ENCODE measurements at regions not wholly inside any gene's neighbourhood (a gene's known extent, or its start where the extent isn't known, plus 50 kb on each side); places are given as distances from the start of the nearest gene placed in this dataset.
A peak's percentile ranks its signal among the peaks of the same experiment; 100 is the strongest.

- peak; percentile 80 for TF ChIP-seq ZBTB33 (CRISPR knock-in tag; IDR thresholded peaks at IDR 0.05)
- no peak for TF ChIP-seq SP2 (CRISPR knock-in tag; IDR thresholded peaks at IDR 0.05)
- no peak for TF ChIP-seq STAT6 (CRISPR knock-in tag; IDR thresholded peaks at IDR 0.05; ENCODE audit: borderline replicate concordance)
- no peak for TF ChIP-seq ZNF577 (CRISPR knock-in tag; IDR thresholded peaks at IDR 0.05; ENCODE audit: borderline replicate concordance, low read depth)
- no peak for TF ChIP-seq ZBTB43 (CRISPR knock-in tag; conservative IDR thresholded peaks at IDR 0.05)
- TF ChIP-seq NR0B2 (CRISPR knock-in tag; IDR thresholded peaks at IDR 0.05), result no peak
- no peak for TF ChIP-seq GABPA (IDR thresholded peaks at IDR 0.05; ENCODE audit: low read depth, low read length)
- TF ChIP-seq GABPA (CRISPR knock-in tag; IDR thresholded peaks at IDR 0.05; ENCODE audit: low read depth), result no peak
- TF ChIP-seq GATA4 (IDR thresholded peaks at IDR 0.05; ENCODE audit: borderline replicate concordance, low read depth), result no peak
- 0 out of 2 replicates have a peak, but pooled peaks have one; percentile 69 for TF ChIP-seq ZGPAT (CRISPR knock-in tag; IDR thresholded peaks at IDR 0.05)
- peak; percentile 73 for TF ChIP-seq FOSL2 (CRISPR knock-in tag; IDR thresholded peaks at IDR 0.05)
- TF ChIP-seq ZNF550 (CRISPR knock-in tag; IDR thresholded peaks at IDR 0.05; ENCODE audit: borderline replicate concordance), result no peak
- TF ChIP-seq U2AF2 (IDR thresholded peaks at IDR 0.05; ENCODE audit: low read depth, low read length), result no peak
- peak; percentile 75 for TF ChIP-seq ZFX (CRISPR knock-in tag; IDR thresholded peaks at IDR 0.05; ENCODE audit: low read depth)
- TF ChIP-seq SNAI1 (CRISPR knock-in tag; IDR thresholded peaks at IDR 0.05; ENCODE audit: borderline replicate concordance), result no peak
- TF ChIP-seq ZBTB38 (CRISPR knock-in tag; IDR thresholded peaks at IDR 0.05), result peak; percentile 81
- no peak for TF ChIP-seq MXD1 (CRISPR knock-in tag; IDR thresholded peaks at IDR 0.05)
- no peak for TF ChIP-seq ZBTB21 (CRISPR knock-in tag; IDR thresholded peaks at IDR 0.05)
- TF ChIP-seq KLF16 (CRISPR knock-in tag; IDR thresholded peaks at IDR 0.05), result 0 out of 4 replicates have a peak, but pooled peaks of 1 of the 2 experiments have one; percentile 20
- no peak for TF ChIP-seq ASH2L (IDR thresholded peaks at IDR 0.05; ENCODE audit: insufficient read length, low read depth, low read length)
- no peak for TF ChIP-seq ZNF652 (CRISPR knock-in tag; IDR thresholded peaks at IDR 0.05; ENCODE audit: borderline replicate concordance, low read depth)
Measured at GRCh38 chr6:167748458-167749379, 78.0 kb upstream of the AFDN start (continued).
